H9 (cell line): ENCODE measurements at regions not wholly inside any gene's neighbourhood (a gene's known extent, or its start where the extent isn't known, plus 50 kb on each side); places are given as distances from the start of the nearest gene placed in this dataset.

Experiments
- DNase-seq: peaks from one replicate; pipeline ENCODE4 v3.0.0-alpha.2; 2017
- H2AFZ ChIP-seq: one replicate; pipeline ENCODE4 v1.6.1; 2013; ENCODE audit warnings: mild to moderate bottlenecking, low read length, control low read depth, moderate library complexity
- H2AK5ac ChIP-seq: 2 replicates; pipeline ENCODE4 v1.6.1; 2013; ENCODE audit warnings: low read length, control low read depth, mixed read lengths; ENCODE audit not compliant: insufficient read length
- H2BK120ac ChIP-seq: one replicate; pipeline ENCODE4 v1.6.1; 2013; ENCODE audit warnings: low read depth, mild to moderate bottlenecking, low read length, control low read depth, inconsistent platforms; ENCODE audit not compliant: poor library complexity, severe bottlenecking
- H2BK12ac ChIP-seq: 2 replicates; pipeline ENCODE4 v1.6.1; 2013; ENCODE audit warnings: low read length, control low read depth, mixed read lengths, low read depth; ENCODE audit not compliant: insufficient read length
- H2BK15ac ChIP-seq: 2 replicates; pipeline ENCODE4 v1.6.1; 2013; ENCODE audit warnings: low read depth, low read length, control low read depth
- H2BK20ac ChIP-seq: one replicate; pipeline ENCODE4 v1.6.1; 2013; ENCODE audit warnings: low read depth, mild to moderate bottlenecking, low read length, control low read depth, inconsistent platforms; ENCODE audit not compliant: poor library complexity, severe bottlenecking
- H2BK5ac ChIP-seq: 2 replicates; pipeline ENCODE4 v1.6.1; 2013; ENCODE audit warnings: low read length, control low read depth, mixed read lengths; ENCODE audit not compliant: insufficient read length
- H3K14ac ChIP-seq: 2 replicates; pipeline ENCODE4 v1.6.1; 2013; ENCODE audit warnings: low read length, control low read depth; ENCODE audit not compliant: insufficient read depth
- H3K18ac ChIP-seq: 2 replicates; pipeline ENCODE4 v1.6.1; 2013; ENCODE audit warnings: low read depth, mild to moderate bottlenecking, mixed read lengths, low read length, control low read depth; ENCODE audit not compliant: insufficient read length
- H3K23ac ChIP-seq: 2 replicates; pipeline ENCODE4 v1.6.1; 2013; ENCODE audit warnings: low read length, control low read depth, mixed read lengths, low read depth; ENCODE audit not compliant: insufficient read length
- H3K23me2 ChIP-seq: 2 replicates; pipeline ENCODE4 v1.6.1; 2013; ENCODE audit warnings: low read depth, mild to moderate bottlenecking, mixed read lengths, low read length, control low read depth; ENCODE audit not compliant: insufficient read length, poor library complexity, severe bottlenecking
- H3K27ac ChIP-seq: 2 replicates; pipeline ENCODE4 v1.5.1; 2013; ENCODE audit warnings: low read length, control low read depth, mixed read lengths, low read depth; ENCODE audit not compliant: insufficient read length
- H3K27me3 ChIP-seq: 2 replicates; pipeline ENCODE4 v1.6.1; 2013; ENCODE audit warnings: low read length, control low read depth, inconsistent platforms; ENCODE audit not compliant: insufficient read depth
- H3K4ac ChIP-seq: 2 replicates; pipeline ENCODE4 v1.6.1; 2013; ENCODE audit warnings: low read depth, mild to moderate bottlenecking, control low read depth, inconsistent platforms, low read length, moderate library complexity
- H3K4me1 ChIP-seq: 2 replicates; pipeline ENCODE4 v1.6.1; 2013; ENCODE audit warnings: low read length, control low read depth, inconsistent platforms; ENCODE audit not compliant: insufficient read depth
- H3K4me2 ChIP-seq: 2 replicates; pipeline ENCODE4 v1.6.1; 2013; ENCODE audit warnings: low read length, control low read depth, mixed read lengths; ENCODE audit not compliant: insufficient read length, insufficient read depth
- H3K56ac ChIP-seq: 2 replicates; pipeline ENCODE4 v1.6.1; 2013; ENCODE audit warnings: low read depth, mild to moderate bottlenecking, mixed read lengths, low read length, control low read depth; ENCODE audit not compliant: insufficient read length
- H3K79me1 ChIP-seq: 2 replicates; pipeline ENCODE4 v1.6.1; 2013; ENCODE audit warnings: low read depth, mild to moderate bottlenecking, moderate library complexity, low read length, control low read depth, inconsistent platforms; ENCODE audit not compliant: insufficient read depth, poor library complexity, severe bottlenecking
- H3K79me2 ChIP-seq: 2 replicates; pipeline ENCODE4 v1.6.1; 2013; ENCODE audit warnings: low read length, control low read depth, inconsistent platforms; ENCODE audit not compliant: insufficient read depth
- H3K9ac ChIP-seq: 2 replicates; pipeline ENCODE4 v1.6.1; 2013; ENCODE audit warnings: low read length, control low read depth, mixed read lengths; ENCODE audit not compliant: insufficient read length; ENCODE audit errors: extremely low read depth
- H3K9me3 ChIP-seq: one replicate; pipeline ENCODE4 v1.6.1; 2013; ENCODE audit warnings: low read depth, low read length, inconsistent platforms; ENCODE audit not compliant: control insufficient read depth
- H3T11ph ChIP-seq: one replicate; pipeline ENCODE4 v1.6.1; 2013; ENCODE audit warnings: mild to moderate bottlenecking, low read length, control low read depth, inconsistent platforms
- H4K20me1 ChIP-seq: one replicate; pipeline ENCODE4 v1.6.1; 2013; ENCODE audit not compliant: control insufficient read depth, insufficient read length, insufficient read depth
- H4K5ac ChIP-seq: 2 replicates; pipeline ENCODE4 v1.6.1; 2013; ENCODE audit warnings: low read depth, mild to moderate bottlenecking, mixed read lengths, low read length, control low read depth; ENCODE audit not compliant: insufficient read length
- H4K8ac ChIP-seq: replicated peaks from 2 replicates; pipeline ENCODE4 v1.6.1; 2013; ENCODE audit warnings: low read length, control low read depth, mixed read lengths, low read depth; ENCODE audit not compliant: insufficient read length
- H4K91ac ChIP-seq: 2 replicates; pipeline ENCODE4 v1.6.1; 2013; ENCODE audit warnings: low read depth, mild to moderate bottlenecking, moderate library complexity, mixed read lengths, low read length, control low read depth; ENCODE audit not compliant: insufficient read length
- H3K27ac Mint-ChIP-seq, 3 experiments: 2 replicates in 2 of 3; 3 replicates in 1 of 3; pipeline ENCODE4 v1.8.0; 2020 to 2021; ENCODE audit warnings: mixed read lengths in 3 of 3, mild to moderate bottlenecking in 1 of 3, moderate library complexity in 1 of 3
- H3K27me3 Mint-ChIP-seq: 2 replicates; pipeline ENCODE4 v1.8.0; 2021; ENCODE audit warnings: low read depth, mild to moderate bottlenecking, moderate library complexity, mixed read lengths
- H3K36me3 Mint-ChIP-seq, 3 experiments: 2 replicates in 2 of 3; 3 replicates in 1 of 3; pipeline ENCODE4 v1.8.0; 2020 to 2021; ENCODE audit warnings: low read depth in 3 of 3, mixed read lengths in 3 of 3; ENCODE audit not compliant: insufficient read depth in 1 of 3
- H3K4me1 Mint-ChIP-seq, 2 experiments: 2 replicates each; pipeline ENCODE4 v1.8.0; 2020; ENCODE audit warnings: mixed read lengths in 2 of 2
- H3K4me3 Mint-ChIP-seq, 2 experiments: 2 replicates in 1 of 2; 3 replicates in 1 of 2; pipeline ENCODE4 v1.8.0; 2020 to 2021; ENCODE audit warnings: mild to moderate bottlenecking in 2 of 2, mixed read lengths in 2 of 2, moderate library complexity in 1 of 2
- H3K9me3 Mint-ChIP-seq, 2 experiments: 2 replicates in 1 of 2; 3 replicates in 1 of 2; pipeline ENCODE4 v1.8.0; 2020; ENCODE audit warnings: mild to moderate bottlenecking in 2 of 2, mixed read lengths in 2 of 2, moderate library complexity in 1 of 2
- WGBS: extraction: QIAGEN DNeasy Blood & Tissue Kit; methylation state at CpG from one replicate; pipeline ENCODE4 v1.1.7; 2013; ENCODE audit warnings: missing lambda C conversion rate, low lambda C conversion rate, mixed read lengths; ENCODE audit not compliant: insufficient read length; ENCODE audit errors: extremely low coverage; 5-methylcytosine and 5-hydroxymethylcytosine counted together
- TF ChIP-seq, protein P1 (sequence below): fragments of 200-600 bp; sonication (generic); conservative IDR thresholded peaks from 3 replicates; pipeline ENCODE4 v1.8.0; 2021; ENCODE audit warnings: antibody characterized with exemption, mild to moderate bottlenecking

DNA sequence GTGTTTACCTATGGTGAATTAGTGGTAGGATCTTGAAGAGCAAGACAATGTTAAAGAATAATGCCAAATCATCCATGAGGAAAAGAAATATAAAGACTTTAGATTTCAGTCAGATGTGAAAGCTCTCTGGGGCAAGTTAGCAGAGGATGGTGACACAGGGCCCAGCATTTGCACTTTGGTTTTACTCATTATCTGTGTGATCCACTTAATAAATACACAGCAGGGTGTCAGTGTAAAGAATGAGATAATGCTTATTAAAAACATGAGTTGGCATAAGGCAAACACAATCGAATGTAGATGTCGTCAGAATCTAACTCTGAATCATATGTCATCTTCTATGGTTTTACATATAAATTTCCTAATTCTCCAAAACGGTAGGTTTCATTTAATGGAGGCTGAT lies 130.4 kb upstream of the PREP start:
- H2BK5ac ChIP-seq = no peak overlapping the region
- no peaks in the 10 kb centered on the region for H3K79me1 ChIP-seq
- whole genome bisulfite sequencing = no CpG with 5 or more reads among the region's 3 CpGs
- Mint-ChIP-seq H3K36me3 (no peaks in the 10 kb centered on the region), H3K4me3 (no peak overlapping the region), H3K9me3 (no peaks in the 10 kb centered on the region), H3K27ac (no peak overlapping the region), H3K27me3 (no peaks in the 10 kb centered on the region), H3K4me1 (no peaks in the 10 kb centered on the region)
- H4K91ac ChIP-seq = no peak overlapping the region
- H3K4me2 ChIP-seq = no peak overlapping the region
- no peak overlapping the region for H2AFZ ChIP-seq
- TF ChIP-seq, protein P1, sequence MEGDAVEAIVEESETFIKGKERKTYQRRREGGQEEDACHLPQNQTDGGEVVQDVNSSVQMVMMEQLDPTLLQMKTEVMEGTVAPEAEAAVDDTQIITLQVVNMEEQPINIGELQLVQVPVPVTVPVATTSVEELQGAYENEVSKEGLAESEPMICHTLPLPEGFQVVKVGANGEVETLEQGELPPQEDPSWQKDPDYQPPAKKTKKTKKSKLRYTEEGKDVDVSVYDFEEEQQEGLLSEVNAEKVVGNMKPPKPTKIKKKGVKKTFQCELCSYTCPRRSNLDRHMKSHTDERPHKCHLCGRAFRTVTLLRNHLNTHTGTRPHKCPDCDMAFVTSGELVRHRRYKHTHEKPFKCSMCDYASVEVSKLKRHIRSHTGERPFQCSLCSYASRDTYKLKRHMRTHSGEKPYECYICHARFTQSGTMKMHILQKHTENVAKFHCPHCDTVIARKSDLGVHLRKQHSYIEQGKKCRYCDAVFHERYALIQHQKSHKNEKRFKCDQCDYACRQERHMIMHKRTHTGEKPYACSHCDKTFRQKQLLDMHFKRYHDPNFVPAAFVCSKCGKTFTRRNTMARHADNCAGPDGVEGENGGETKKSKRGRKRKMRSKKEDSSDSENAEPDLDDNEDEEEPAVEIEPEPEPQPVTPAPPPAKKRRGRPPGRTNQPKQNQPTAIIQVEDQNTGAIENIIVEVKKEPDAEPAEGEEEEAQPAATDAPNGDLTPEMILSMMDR = no peak
- no peak for DNase-seq
- H4K20me1 ChIP-seq = no peaks in the 10 kb centered on the region
- H2BK120ac ChIP-seq = no peak overlapping the region
- no peak overlapping the region for H2BK15ac ChIP-seq
- H3K27ac ChIP-seq = no peak overlapping the region
- H3K18ac ChIP-seq = no peak overlapping the region
- no peak overlapping the region for H3K56ac ChIP-seq
- no peak overlapping the region for H3K9ac ChIP-seq
- H4K8ac ChIP-seq = no peak overlapping the region
- H2AK5ac ChIP-seq = no peak overlapping the region
- H3K27me3 ChIP-seq = no peaks in the 10 kb centered on the region
- no peaks in the 10 kb centered on the region for H3K23me2 ChIP-seq
- H2BK12ac ChIP-seq = no peak overlapping the region
- H3K4ac ChIP-seq = no peak overlapping the region
- H3K23ac ChIP-seq = no peak overlapping the region
- H4K5ac ChIP-seq = no peak overlapping the region
- no peak overlapping the region for H2BK20ac ChIP-seq
- no peaks in the 10 kb centered on the region for H3K79me2 ChIP-seq
- no peaks in the 10 kb centered on the region for H3K9me3 ChIP-seq
- no peak overlapping the region for H3K14ac ChIP-seq
- no peak overlapping the region for H3T11ph ChIP-seq
- no peaks in the 10 kb centered on the region for H3K4me1 ChIP-seq
